Natural killer cell (primary cell): ENCODE measurements at regions not wholly inside any gene's neighbourhood (a gene's known extent, or its start where the extent isn't known, plus 50 kb on each side); places are given as distances from the start of the nearest gene placed in this dataset.

Experiments
- ATAC-seq, 3 donors: fragments of 150-1000 bp in 2 of 3; fragments of 200-7000 bp in 1 of 3; cut with Tn5 transposase; 1 replicate in 1 of 3; 2 replicates in 2 of 3; pipeline ENCODE4 v1.10.0; 2021; ENCODE audit warnings: mild to moderate bottlenecking in 2 of 3, moderate library complexity in 2 of 3
- DNase-seq, 2 donors: peaks; one replicate each; pipeline versions ENCODE4 v3.0.0 to v3.0.0-alpha.2; 2013 to 2021; ENCODE audit warnings: mixed read lengths in 1 of 2
- H3K27ac ChIP-seq: one replicate; pipeline ENCODE4 v1.5.1; 2013; ENCODE audit warnings: mild to moderate bottlenecking, low read length
- H3K27me3 ChIP-seq: one replicate; pipeline ENCODE4 v1.6.1; 2013; ENCODE audit warnings: low read length; ENCODE audit not compliant: control insufficient read depth, insufficient read depth
- H3K36me3 ChIP-seq: one replicate; pipeline ENCODE4 v1.6.1; 2013; ENCODE audit warnings: low read length; ENCODE audit not compliant: control insufficient read depth, insufficient read depth
- H3K4me1 ChIP-seq: one replicate; pipeline ENCODE4 v1.6.1; 2013; ENCODE audit warnings: low read length; ENCODE audit not compliant: control insufficient read depth, insufficient read depth
- H3K4me3 ChIP-seq: one replicate; pipeline ENCODE4 v1.5.1; 2013; ENCODE audit warnings: low read length
- H3K9me3 ChIP-seq: one replicate; pipeline ENCODE4 v1.6.1; 2013; ENCODE audit warnings: low read length; ENCODE audit not compliant: control insufficient read depth, insufficient read depth
- H3K27ac Mint-ChIP-seq, 2 donors: one replicate each; pipeline ENCODE4 v1.8.0; 2022; ENCODE audit warnings: mild to moderate bottlenecking in 2 of 2, mixed read lengths in 2 of 2, moderate library complexity in 1 of 2
- H3K27me3 Mint-ChIP-seq, 2 donors: one replicate each; pipeline ENCODE4 v1.8.0; 2022; ENCODE audit warnings: low read depth in 2 of 2, mixed read lengths in 2 of 2
- H3K36me3 Mint-ChIP-seq: one replicate; pipeline ENCODE4 v1.8.0; 2022; ENCODE audit warnings: mixed read lengths
- H3K4me1 Mint-ChIP-seq, 2 donors: one replicate each; pipeline ENCODE4 v1.8.0; 2022; ENCODE audit warnings: mixed read lengths in 2 of 2
- H3K4me3 Mint-ChIP-seq: one replicate; pipeline ENCODE4 v1.8.0; 2022; ENCODE audit warnings: mild to moderate bottlenecking, moderate library complexity, mixed read lengths
- H3K9me3 Mint-ChIP-seq, 2 donors: one replicate each; pipeline ENCODE4 v1.8.0; 2022; ENCODE audit warnings: mixed read lengths in 2 of 2
- CTCF ChIP-seq: fragments of 200-600 bp; IDR thresholded peaks from one replicate; pipeline ENCODE4 v1.8.0; 2022; ENCODE audit warnings: antibody characterized with exemption
- WGBS: methylation state at CpG from one replicate; pipeline ENCODE4 v1.1.7; 2013; ENCODE audit warnings: missing lambda C conversion rate; ENCODE audit not compliant: insufficient coverage; 5-methylcytosine and 5-hydroxymethylcytosine counted together
- intact Hi-C: fragments of 100-400 bp; cut with micrococcal nuclease; formaldehyde crosslinking; loops from one replicate; pipeline ENCODE4 v1.14.2; 2022

- Mint-ChIP-seq H3K9me3 (peaks cover 0 to 6% of the 10 kb centered on the region in 2 donors), H3K27me3 (peaks cover 0 to 7% of the 10 kb centered on the region in 2 donors), H3K4me3 (no peak overlapping the region), H3K36me3 (no peaks in the 10 kb centered on the region), H3K4me1 (no peaks in the 10 kb centered on the region), H3K27ac (no peak overlapping the region)
- TF ChIP-seq CTCF = no peak
- H3K9me3 ChIP-seq = no peaks in the 10 kb centered on the region
- no peaks in the 10 kb centered on the region for H3K4me1 ChIP-seq
- H3K27ac ChIP-seq = no peak overlapping the region
- no peak for ATAC-seq
- H3K27me3 ChIP-seq = no peaks in the 10 kb centered on the region
- H3K36me3 ChIP-seq = no peaks in the 10 kb centered on the region
- H3K4me3 ChIP-seq = no peak overlapping the region
- DNase-seq = no peak
- 95% methylated on average over 2 of the region's 2 CpGs for WGBS
- intact Hi-C loops = no loop called here
These were observed 191.6 kb downstream of the TTC32 start for GRCh38 chr2:19710230-19710629.

- H3K4me1 Mint-ChIP-seq = no peaks in the 10 kb centered on the region
- Histone ChIP-seq H3K36me3 (no peaks in the 10 kb centered on the region), H3K27me3 (no peaks in the 10 kb centered on the region), H3K4me3 (no peak overlapping the region), H3K27ac (no peak overlapping the region), H3K4me1 (no peaks in the 10 kb centered on the region), H3K9me3 (no peaks in the 10 kb centered on the region)
- no peak for DNase-seq
- peaks cover 0 to 6% of the 10 kb centered on the region in 2 donors for H3K9me3 Mint-ChIP-seq
- no peak overlapping the region for H3K27ac Mint-ChIP-seq
- TF ChIP-seq CTCF = no peak
- no peaks in the 10 kb centered on the region for H3K36me3 Mint-ChIP-seq
- H3K4me3 Mint-ChIP-seq = no peak overlapping the region
- WGBS = no CpG with 5 or more reads among the region's 2 CpGs
- H3K27me3 Mint-ChIP-seq = peaks cover 0 to 7% of the 10 kb centered on the region in 2 donors
- no peak for ATAC-seq
- intact Hi-C loops = no loop called here
These were observed 192.2 kb downstream of the TTC32 start for GRCh38 chr2:19709553-19709952.

GRCh38 chr2:19708776-19709175 lies 193.0 kb downstream of the TTC32 start:
- Mint-ChIP-seq H3K27me3 (peaks cover 0 to 5% of the 10 kb centered on the region in 2 donors), H3K27ac (no peak overlapping the region), H3K4me1 (no peaks in the 10 kb centered on the region), H3K9me3 (peaks cover 0 to 6% of the 10 kb centered on the region in 2 donors), H3K4me3 (no peak overlapping the region), H3K36me3 (no peaks in the 10 kb centered on the region)
- ATAC-seq (no peak), DNase-seq (no peak)
- Histone ChIP-seq H3K4me1 (no peaks in the 10 kb centered on the region), H3K27me3 (no peaks in the 10 kb centered on the region), H3K36me3 (no peaks in the 10 kb centered on the region), H3K27ac (no peak overlapping the region), H3K9me3 (no peaks in the 10 kb centered on the region), H3K4me3 (no peak overlapping the region)
- intact Hi-C loops = no loop called here
- WGBS = 85% methylated on average over 2 of the region's 2 CpGs
- TF ChIP-seq CTCF = no peak

- Mint-ChIP-seq H3K36me3 (no peaks in the 10 kb centered on the region), H3K4me3 (no peak overlapping the region), H3K27ac (no peak overlapping the region), H3K9me3 (peaks cover 0 to 9% of the 10 kb centered on the region in 2 donors), H3K27me3 (no peaks in the 10 kb centered on the region), H3K4me1 (no peaks in the 10 kb centered on the region)
- H3K9me3 ChIP-seq = no peaks in the 10 kb centered on the region
- no peaks in the 10 kb centered on the region for H3K27me3 ChIP-seq
- DNase-seq (no peak), ATAC-seq (no peak)
- no peak for TF ChIP-seq CTCF
- no peak overlapping the region for H3K4me3 ChIP-seq
- no peaks in the 10 kb centered on the region for H3K36me3 ChIP-seq
- no peak overlapping the region for H3K27ac ChIP-seq
- H3K4me1 ChIP-seq = no peaks in the 10 kb centered on the region
- intact Hi-C loops = no loop called here
These were observed 195.5 kb downstream of the TTC32 start for GRCh38 chr2:19706332-19706731.
